Left ventricle myocardium inferior (tissue), 1 donor: ENCODE measurements at regions not wholly inside any gene's neighbourhood (a gene's known extent, or its start where the extent isn't known, plus 50 kb on each side); places are given as distances from the start of the nearest gene placed in this dataset.
A peak's percentile ranks its signal among the peaks of the same experiment; 100 is the strongest.

ENCODE experiments used
- DNase-seq: peaks from one replicate; pipeline ENCODE4 v3.0.0-alpha.2; 2020
- H3K27ac ChIP-seq: fragments of 200-600 bp; replicated peaks from 2 replicates; pipeline ENCODE4 v1.8.0; 2021
- H3K27me3 ChIP-seq: fragments of 200-600 bp; 2 replicates; pipeline ENCODE4 v1.8.0; 2021; ENCODE audit warnings: low read depth
- H3K36me3 ChIP-seq: fragments of 200-600 bp; 2 replicates; pipeline ENCODE4 v1.8.0; 2021
- H3K4me1 ChIP-seq: fragments of 200-600 bp; 2 replicates; pipeline ENCODE4 v1.8.0; 2021
- H3K4me3 ChIP-seq: fragments of 200-600 bp; 2 replicates; pipeline ENCODE4 v1.8.0; 2021; ENCODE audit warnings: mild to moderate bottlenecking, moderate library complexity
- H3K9me3 ChIP-seq: fragments of 200-600 bp; replicated peaks from 2 replicates; pipeline ENCODE4 v1.8.0; 2021
- intact Hi-C: fragments of 100-400 bp; cut with micrococcal nuclease; formaldehyde crosslinking; loops from one replicate; pipeline ENCODE4 v1.11.0; 2022
- TF ChIP-seq, protein P1 (sequence below): fragments of 200-600 bp; IDR thresholded peaks from 2 replicates; pipeline ENCODE4 v1.8.0; 2021; ENCODE audit warnings: antibody characterized with exemption, mild to moderate bottlenecking, borderline replicate concordance
- donor health status: DM: no; HTN: yes; CAD: no; lungs with severe emphysema.

DNA sequence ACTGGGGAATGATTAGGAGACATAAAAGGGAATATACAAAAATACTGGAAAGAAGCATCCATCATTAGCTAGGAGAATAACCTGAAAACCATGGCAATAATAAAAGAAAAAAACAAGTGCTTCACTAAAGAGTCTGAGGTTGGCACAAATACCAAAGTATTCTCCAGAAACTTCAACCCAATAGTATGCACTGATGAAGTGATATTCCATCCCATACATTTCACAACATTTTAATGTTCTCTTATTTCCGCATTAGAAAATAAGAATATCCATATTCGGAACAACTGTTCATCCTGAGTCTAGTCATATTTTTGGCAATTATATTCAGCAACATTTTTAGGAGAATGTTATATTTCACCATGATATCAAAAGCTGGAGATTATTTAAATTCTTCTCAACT is 116.2 kb downstream of the POSTN start:
- H3K27me3 ChIP-seq = no peaks in the 10 kb centered on the region
- no peaks in the 10 kb centered on the region for H3K4me1 ChIP-seq
- no peaks in the 10 kb centered on the region for H3K36me3 ChIP-seq
- TF ChIP-seq, protein P1, sequence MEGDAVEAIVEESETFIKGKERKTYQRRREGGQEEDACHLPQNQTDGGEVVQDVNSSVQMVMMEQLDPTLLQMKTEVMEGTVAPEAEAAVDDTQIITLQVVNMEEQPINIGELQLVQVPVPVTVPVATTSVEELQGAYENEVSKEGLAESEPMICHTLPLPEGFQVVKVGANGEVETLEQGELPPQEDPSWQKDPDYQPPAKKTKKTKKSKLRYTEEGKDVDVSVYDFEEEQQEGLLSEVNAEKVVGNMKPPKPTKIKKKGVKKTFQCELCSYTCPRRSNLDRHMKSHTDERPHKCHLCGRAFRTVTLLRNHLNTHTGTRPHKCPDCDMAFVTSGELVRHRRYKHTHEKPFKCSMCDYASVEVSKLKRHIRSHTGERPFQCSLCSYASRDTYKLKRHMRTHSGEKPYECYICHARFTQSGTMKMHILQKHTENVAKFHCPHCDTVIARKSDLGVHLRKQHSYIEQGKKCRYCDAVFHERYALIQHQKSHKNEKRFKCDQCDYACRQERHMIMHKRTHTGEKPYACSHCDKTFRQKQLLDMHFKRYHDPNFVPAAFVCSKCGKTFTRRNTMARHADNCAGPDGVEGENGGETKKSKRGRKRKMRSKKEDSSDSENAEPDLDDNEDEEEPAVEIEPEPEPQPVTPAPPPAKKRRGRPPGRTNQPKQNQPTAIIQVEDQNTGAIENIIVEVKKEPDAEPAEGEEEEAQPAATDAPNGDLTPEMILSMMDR = no peak
- no peak overlapping the region for H3K4me3 ChIP-seq
- no peak for DNase-seq
- H3K27ac ChIP-seq = no peak overlapping the region
- H3K9me3 ChIP-seq = no peaks in the 10 kb centered on the region
- intact Hi-C loops = no loop called here

DNA sequence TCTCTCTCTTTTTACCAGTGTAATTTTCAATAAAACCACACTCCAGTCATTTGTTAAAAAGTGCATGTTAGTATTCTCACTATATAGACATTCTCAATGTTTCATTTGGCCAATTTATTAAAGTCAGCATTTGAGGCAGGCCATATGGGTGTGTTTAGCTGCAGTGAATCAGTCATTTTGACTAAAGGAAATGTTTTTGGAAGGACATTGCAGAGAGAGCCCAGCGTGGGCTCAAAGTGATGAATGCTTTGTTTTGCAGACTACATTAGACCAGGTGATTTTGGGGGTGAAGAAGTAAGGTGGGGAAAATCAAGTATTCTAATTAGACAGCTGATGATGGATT is 116.7 kb downstream of the POSTN start:
- no peak overlapping the region for H3K4me3 ChIP-seq
- H3K27me3 ChIP-seq = no peaks in the 10 kb centered on the region
- no peaks in the 10 kb centered on the region for H3K36me3 ChIP-seq
- H3K27ac ChIP-seq = no peak overlapping the region
- H3K9me3 ChIP-seq = no peaks in the 10 kb centered on the region
- H3K4me1 ChIP-seq = no peaks in the 10 kb centered on the region
- TF ChIP-seq, protein P1 = no peak
- intact Hi-C loops = no loop called here
- DNase-seq = no peak

DNA sequence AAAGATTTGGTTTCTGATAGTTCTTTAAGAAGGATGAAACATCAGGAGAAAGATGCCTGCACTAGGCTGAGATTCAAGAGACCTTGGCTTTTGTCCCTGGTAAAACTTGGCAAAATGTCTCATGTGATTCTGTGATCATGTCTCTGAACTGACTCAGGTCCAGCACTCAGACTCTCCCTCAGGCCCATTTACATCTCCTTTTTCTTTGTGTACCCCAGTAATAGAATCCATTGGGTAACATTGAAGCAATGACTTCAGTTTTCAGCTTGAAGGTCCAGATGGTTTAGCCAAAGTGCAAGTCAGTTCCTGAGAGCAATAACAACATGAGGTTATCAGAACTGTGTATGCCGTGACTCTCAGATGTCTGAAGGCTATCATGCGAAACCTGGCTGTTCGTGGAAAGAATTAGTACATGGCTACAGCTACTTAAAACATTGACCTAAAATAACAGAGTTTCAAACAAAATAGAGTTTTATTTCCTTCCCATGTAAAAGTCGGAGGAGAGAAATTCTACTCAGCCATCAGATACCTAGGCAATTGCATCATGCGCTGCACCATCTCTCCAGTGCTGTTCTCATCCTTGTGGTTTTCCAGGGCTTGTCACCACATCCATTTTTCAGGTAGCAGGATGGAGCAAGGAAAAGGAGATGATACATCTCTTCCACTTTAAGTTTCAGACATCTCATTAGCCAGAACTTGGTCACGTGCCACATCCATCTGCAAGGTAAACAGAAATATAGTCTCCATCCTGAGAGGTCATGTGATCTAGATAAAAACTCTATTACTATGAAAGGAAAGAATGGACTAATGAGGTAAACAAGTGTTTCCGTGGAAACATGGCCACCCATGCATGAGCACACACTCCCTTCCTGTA is 117.3 kb downstream of the POSTN start:
- H3K27me3 ChIP-seq = no peaks in the 10 kb centered on the region
- H3K9me3 ChIP-seq = no peaks in the 10 kb centered on the region
- DNase-seq = no peak
- H3K27ac ChIP-seq = no peak overlapping the region
- TF ChIP-seq, protein P1 = no peak
- no peaks in the 10 kb centered on the region for H3K4me1 ChIP-seq
- intact Hi-C loops = no loop called here
- H3K36me3 ChIP-seq = no peaks in the 10 kb centered on the region
- no peak overlapping the region for H3K4me3 ChIP-seq

DNA sequence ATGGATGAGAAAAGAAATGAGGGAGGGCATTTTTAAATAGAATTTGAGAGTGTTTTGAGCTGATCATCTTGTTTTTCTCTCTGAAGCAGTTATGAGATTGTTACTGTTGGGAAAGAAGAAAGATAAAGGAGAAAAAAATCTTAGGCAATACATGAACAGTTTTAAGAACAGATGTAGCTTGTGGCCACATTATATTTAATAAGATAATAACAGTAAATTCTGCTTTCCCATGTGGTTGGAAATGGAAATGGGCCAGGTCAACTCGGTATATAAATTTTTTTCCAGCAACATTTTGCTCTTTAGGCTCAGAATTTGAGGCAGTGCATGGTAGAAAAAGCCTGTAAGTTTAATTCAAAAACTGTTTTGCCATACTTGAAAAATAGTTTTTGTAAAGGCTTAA is 118.7 kb downstream of the POSTN start:
- H3K4me3 ChIP-seq = no peak overlapping the region
- intact Hi-C loops = no loop called here
- H3K9me3 ChIP-seq = no peaks in the 10 kb centered on the region
- no peaks in the 10 kb centered on the region for H3K36me3 ChIP-seq
- TF ChIP-seq, protein P1 = no peak
- no peak for DNase-seq
- no peak overlapping the region for H3K27ac ChIP-seq
- H3K27me3 ChIP-seq = no peaks in the 10 kb centered on the region
- no peaks in the 10 kb centered on the region for H3K4me1 ChIP-seq

DNA sequence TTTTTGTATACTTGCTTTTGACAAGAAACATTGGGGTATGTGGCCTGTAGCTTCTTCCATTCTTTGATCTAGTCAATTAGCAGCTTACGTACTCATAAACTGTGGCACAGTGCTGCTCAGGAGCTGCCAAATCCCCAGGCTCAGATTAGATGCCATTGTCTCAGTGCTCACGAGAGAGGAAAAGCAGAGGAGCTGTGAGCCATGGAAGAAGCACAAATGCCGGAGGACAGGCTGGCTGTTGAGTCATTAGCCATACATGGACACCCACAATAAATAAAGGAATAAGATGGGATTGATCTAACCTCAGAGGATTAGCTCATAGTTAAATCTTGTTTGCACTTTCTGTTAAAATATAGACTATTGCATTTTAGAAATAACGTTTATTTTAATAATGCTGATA is 121.7 kb downstream of the POSTN start:
- TF ChIP-seq, protein P1 = no peak
- H3K27ac ChIP-seq = no peak overlapping the region
- H3K4me1 ChIP-seq = no peaks in the 10 kb centered on the region
- no peaks in the 10 kb centered on the region for H3K9me3 ChIP-seq
- intact Hi-C loops = no loop called here
- peak; percentile 14 for DNase-seq
- no peak overlapping the region for H3K4me3 ChIP-seq
- H3K27me3 ChIP-seq = no peaks in the 10 kb centered on the region
- H3K36me3 ChIP-seq = no peaks in the 10 kb centered on the region
